ENCODE measurements at regions not wholly inside any gene's neighbourhood (a gene's known extent, or its start where the extent isn't known, plus 50 kb on each side); places are given as distances from the start of the nearest gene placed in this dataset.
"Not testable (repeated sequence)": the region's sequence is repeated elsewhere in the genome, so short reads cannot be mapped to it uniquely, and the experiment has no call there.

DNA sequence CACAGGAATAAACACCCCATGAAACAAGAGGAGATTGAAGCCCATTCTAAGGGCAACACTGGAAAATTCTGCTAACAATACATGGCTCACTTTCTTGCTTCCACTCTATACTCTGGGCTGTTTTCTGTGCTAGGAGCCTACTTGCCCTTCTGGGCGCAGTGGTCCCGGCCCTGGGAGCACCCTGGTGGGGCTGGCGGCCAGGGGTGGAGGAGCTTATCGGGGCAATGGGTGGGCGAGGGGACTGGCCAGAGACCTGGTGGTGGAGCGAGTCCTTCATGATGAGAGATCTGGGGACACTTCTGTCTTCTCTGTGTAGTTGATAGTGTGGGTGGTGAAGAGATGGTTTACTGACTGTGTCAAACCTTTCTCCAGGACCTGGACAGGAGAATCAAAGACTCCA, 1128.5 kb downstream of the TBL1XR1 start:
- no peak for DNase-seq (ENCODE audit: low spot score)

DNA sequence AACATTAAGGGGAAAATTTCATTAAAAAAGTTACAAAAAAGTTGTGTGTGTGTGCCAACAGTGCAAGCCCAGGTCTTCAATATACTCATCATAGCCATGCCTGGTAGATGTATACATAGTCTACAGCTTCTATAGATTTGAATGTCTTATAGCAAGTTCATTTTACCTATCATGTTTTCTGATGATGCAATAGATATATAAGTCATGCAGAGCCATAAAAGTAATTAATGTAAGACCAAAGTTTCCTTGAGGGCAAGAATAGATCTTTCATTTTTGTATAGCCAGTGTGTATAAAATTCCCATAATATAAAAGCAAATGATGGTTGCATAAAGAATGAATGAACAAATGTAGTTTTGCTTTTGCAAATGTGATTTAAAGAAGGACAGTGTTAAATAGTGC, 1138.4 kb downstream of the TBL1XR1 start:
- DNase-seq (ENCODE audit: low spot score): no peak

DNA sequence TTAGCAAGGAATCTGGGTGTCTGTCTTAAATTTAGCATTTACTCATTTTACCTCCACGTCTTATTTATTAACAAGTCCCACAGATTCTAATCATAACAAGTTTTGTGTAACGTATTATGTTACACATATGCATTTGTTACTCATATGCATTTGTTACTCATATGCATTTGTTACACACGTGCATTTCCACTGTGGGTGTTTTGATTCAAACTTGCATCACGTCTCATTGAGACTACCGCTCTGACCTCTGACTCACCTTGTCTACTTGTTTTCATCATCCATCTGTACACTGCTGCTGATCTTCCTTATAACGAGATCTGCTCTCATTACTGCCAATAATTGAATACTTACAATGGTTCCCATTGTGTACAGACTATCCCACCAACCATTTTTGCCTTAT, 1141.4 kb downstream of the TBL1XR1 start:
- DNase-seq (ENCODE audit: low spot score): no peak

DNA sequence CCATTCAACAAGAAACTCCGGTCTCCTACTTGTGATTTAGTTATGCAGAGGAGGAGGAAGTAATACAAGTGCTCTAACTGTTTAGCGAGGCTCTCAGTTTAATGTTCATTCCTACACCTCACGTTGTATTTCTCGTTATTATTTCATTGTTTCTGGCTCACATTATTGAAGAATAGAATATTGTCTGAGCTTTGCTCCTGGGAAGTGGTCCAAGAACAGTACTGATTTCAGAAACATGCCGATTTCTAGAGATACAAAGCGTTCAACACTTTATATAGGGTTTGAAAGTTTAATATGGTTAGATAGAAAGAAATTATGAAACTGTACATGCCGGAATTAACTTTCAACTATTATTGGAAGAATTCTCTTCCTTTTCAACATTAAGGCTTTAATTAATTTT, 1145.5 kb downstream of the TBL1XR1 start:
- DNase-seq (ENCODE audit: low spot score): no peak

DNA sequence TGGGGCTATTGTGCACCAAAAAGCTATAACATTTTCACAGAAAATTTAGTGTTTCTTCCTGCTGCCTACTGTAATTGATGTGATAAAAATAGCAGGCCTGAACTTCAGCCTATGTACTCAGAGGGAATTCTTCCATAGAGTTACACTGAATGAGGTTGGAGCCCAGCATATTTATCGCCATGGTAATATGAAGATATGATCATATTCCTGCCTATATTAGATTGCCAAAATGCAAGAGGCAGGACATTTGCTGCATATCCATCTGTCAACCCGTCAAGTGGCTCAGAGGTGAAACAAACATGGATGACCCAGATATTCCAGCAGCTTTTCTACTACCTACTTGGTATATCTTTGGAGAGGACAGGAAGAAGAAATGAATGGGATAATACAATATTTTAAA, 1150.6 kb downstream of the TBL1XR1 start:
- DNase-seq (ENCODE audit: low spot score): no peak

DNA sequence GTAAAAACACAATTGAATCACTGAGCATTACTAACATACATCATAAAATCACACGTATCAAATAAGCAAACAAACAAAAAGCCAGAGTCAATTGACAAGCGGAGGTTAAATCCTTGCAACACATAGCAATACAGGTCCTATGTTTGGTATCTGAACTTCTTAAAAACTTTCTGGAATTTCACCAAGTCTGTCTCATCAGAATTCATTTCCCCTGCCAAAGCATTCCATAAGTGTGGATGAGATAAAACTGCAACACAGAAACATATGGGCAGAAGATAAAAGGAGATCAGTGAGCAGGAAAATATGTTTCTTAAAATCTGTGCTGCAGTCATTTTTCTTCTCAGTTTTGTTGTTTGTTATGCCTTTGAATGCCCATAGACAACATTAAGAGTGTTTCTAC, 1155.5 kb downstream of the TBL1XR1 start:
- DNase-seq (ENCODE audit: low spot score): no peak

DNA sequence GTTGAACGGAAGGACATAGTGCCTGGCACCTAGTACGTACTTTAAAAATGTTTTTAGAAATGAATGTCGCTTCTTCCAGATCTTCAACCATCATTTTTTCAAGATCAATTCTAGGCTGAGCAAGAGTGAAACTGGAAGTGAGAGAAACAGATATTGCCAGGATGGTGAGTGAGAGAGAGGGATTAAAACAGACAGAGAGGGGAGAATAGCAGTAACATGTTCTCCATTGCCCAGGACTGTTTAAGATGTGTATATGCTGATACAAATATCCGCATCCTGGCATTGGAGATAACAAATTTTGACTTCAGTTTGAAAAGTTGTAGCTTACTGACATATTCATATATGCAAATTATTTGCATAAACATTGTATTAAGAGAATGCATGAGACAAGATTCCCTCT, 1156.1 kb downstream of the TBL1XR1 start:
- no peak for DNase-seq (ENCODE audit: low spot score)

DNA sequence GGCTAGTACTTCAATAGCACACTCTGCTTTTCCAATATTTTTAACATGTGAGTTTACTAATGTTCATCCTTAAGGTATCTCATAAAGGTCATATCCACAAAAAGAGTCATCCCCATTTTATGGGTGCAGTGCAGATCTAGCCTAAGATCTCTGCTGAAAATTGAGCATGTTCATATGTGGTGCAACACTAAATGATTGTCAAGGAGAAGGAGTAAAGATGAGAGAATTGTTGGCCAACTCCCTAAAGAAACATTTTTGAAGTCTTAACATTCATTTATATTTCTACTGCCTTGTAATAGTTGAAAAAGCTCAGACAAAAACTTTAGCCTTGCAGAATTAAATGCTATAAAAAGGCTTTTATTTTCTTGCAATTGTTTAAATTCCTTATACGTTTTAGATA, 1159.6 kb downstream of the TBL1XR1 start:
- DNase-seq (ENCODE audit: low spot score): no peak

DNA sequence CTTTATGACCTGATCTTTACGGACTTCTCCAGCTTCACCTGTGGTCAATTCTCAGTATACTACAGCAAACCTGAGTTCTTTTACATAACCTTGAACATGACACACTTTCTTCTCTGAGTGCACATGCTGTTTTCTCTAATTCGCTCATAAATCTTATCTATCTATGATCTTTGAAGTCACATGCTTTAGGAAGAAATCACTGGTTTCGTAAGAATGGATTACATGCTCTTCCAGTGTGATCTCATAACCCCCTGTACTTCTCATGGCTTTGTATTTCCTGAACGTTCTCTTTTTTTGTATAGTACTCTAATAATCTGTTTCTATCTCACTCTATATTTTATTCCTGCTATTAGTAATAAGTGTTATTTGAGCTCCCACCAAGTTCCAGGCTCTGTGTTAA, 1165.2 kb downstream of the TBL1XR1 start:
- no peak for DNase-seq (ENCODE audit: low spot score)

DNA sequence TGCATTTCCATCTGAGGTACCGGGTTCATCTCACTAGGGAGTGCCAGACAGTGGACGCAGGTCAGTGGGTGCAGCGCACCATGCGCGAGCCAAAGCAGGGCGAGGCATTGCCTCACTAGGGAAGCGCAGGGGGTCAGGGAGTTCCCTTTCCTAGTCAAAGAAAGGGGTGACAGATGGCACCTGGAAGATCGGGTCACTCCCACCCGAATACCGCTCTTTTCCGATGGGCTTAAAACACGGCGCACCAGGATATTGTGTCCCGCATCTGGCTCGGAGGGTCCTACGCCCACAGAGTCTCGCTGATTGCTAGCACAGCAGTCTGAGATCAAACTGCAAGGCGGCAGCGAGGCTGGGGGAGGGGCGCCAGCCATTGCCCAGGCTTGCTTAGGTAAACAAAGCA, 1157.1 kb downstream of the NAALADL2 start:
- DNase-seq (ENCODE audit: low spot score): not testable (repeated sequence)

DNA sequence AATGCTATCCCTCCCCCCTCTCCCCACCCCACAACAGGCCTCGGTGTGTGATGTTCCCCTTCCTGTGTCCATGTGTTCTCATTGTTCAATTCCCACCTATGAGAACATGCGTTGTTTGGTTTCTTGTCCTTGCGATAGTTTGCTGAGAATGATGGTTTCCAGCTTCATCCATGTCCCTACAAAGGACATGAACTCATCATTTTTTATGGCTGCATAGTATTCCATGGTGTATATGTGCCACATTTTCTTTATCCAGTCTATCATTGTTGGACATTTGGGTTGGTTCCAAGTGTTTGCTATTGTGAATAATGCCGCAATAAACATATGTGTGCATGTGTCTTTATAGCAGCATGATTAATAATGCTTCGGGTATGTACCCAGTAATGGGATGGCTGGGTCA, 1156.1 kb downstream of the NAALADL2 start:
- DNase-seq (ENCODE audit: low spot score): not testable (repeated sequence)

DNA sequence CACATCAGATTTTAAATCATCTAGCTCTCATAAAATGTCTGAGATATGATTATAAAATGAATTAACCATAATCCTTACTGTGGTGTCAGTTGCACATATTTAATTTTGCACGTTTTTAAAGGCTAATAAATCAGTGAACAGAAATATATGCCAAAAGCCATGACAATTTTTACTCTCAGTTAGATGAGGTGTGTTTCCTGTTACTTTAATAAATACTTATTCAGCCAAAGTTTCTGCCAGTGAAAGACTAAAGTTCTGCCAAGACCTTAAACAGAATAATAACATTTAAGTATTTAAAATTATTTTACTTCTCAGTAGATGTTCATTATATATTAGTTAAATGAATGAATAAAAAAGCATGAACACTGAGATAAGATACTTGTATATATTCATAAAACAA, 1150.1 kb downstream of the NAALADL2 start:
- no peak for DNase-seq (ENCODE audit: low spot score)

DNA sequence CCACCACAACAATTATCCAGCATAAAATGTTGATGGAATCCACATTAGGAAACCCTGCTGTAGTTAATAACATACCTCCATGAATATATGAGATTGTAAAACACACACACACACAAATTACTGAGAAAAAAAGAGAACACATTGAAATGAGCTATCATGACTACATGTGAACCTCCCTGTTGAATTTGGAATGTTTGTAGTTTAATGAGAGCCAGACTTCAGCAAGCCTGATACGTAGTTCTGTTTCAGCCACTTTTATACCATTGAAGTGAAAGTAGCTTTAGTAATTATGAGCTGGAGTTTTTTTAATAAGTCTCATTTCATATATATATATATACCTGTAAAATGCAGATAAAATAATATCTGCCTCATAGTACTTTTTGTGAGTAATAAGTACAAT, 1146.4 kb downstream of the NAALADL2 start:
- DNase-seq (ENCODE audit: low spot score): no peak

DNA sequence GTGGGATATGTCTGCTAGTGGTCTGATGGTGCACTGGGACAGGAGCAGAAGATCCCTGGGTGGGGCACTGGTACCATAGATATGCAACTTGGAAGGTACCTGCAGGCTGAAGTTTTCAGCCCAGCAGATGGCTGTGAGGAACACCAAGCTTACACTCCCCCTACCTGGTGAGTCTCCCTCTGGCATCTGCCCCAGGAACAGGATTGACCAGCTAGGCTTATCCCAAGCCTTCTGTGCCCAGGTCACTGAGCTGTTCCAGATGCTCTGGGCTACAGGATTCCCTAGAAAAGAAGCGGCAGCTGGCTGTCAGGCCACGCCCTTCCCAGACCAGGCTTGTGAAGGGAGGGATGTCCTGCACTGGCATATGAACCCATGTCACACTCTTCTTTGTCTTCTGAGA, 1130.0 kb downstream of the NAALADL2 start:
- no peak for DNase-seq (ENCODE audit: low spot score)

DNA sequence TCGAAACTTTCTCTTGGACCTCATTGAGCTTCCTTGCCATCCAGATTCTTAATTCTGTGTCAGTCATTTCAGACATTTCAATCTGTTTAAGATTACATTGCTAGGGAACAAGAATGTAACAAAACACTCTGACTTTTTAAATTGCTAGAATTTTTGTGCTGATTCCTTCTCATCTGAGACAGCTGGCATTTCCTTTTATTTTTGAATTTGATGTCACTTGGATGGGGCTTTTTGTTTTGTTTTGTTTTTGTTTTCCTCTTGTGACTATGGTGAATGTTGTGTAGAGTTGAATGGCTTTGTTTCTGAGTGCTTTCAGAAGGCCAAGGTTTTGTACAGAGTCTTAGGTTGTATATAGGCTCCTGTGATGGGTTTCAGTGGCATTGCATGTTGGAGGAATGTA, 1129.3 kb downstream of the NAALADL2 start:
- no peak for DNase-seq (ENCODE audit: low spot score)

DNA sequence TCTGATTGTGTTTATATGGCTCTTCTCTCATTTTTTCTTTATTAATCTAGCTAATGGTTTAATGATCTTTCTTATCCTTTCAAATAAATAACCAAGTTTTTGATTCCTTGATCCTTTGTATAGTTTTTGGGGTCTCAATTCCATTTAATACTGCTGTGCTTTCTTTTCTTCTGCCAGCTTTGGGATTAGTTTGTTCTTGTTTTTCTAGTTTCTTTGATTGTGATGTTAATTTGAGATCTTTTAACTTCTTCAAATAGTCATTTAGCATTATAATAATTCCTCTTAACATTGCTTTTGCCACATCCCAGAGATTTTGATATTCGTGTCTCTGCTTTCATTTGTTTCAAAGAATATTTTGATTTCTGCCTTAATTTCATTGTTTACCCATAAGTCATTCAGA, 1126.6 kb downstream of the NAALADL2 start:
- DNase-seq (ENCODE audit: low spot score): no peak

DNA sequence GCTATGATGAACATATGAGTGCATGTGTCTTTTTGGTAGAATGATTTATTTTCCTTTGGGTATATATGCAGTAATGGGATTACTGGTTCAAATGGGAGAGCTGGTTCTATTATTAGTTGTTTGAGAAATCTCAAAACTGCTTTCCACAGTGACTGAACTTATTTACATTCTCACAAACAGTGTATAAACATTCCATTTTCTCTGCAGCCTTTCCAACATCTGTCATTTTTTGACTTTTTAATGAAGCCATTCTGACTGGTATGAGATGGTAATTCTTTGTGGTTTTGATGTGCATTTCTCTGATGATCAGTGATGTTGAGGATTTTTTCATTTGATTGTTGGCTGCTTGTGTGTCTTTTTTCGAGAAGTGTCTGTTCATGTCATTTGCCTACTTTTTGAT, 1124.2 kb downstream of the NAALADL2 start:
- DNase-seq (ENCODE audit: low spot score): no peak

DNA sequence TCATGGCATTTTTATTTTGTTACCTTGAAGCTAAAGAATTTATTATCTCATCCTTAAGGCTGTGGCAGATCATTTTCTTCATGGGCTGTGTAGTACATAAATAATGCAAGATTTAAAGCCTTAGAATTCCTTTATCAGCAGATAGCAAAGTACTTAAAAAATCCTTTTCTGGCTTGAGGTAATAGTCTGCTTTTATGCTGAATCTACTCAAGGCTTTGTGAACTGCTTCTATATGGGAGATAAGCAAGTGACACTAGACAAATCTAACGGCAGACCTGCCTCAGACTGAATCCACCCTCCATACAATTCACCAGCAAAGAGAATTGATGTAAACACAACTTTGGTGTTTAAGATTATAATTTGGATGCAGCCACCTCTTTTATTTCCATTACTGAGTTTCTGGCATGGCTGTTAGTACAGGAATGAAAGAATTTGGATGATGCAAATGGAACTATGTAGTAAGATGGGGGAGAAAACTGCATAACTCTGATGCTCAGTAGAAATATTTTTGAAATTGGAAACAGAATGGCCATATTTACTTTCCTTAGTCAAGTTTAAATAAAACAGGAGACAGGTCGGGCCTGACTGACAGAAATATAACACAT, 1121.5 kb downstream of the NAALADL2 start:
- DNase-seq (ENCODE audit: low spot score): no peak

DNA sequence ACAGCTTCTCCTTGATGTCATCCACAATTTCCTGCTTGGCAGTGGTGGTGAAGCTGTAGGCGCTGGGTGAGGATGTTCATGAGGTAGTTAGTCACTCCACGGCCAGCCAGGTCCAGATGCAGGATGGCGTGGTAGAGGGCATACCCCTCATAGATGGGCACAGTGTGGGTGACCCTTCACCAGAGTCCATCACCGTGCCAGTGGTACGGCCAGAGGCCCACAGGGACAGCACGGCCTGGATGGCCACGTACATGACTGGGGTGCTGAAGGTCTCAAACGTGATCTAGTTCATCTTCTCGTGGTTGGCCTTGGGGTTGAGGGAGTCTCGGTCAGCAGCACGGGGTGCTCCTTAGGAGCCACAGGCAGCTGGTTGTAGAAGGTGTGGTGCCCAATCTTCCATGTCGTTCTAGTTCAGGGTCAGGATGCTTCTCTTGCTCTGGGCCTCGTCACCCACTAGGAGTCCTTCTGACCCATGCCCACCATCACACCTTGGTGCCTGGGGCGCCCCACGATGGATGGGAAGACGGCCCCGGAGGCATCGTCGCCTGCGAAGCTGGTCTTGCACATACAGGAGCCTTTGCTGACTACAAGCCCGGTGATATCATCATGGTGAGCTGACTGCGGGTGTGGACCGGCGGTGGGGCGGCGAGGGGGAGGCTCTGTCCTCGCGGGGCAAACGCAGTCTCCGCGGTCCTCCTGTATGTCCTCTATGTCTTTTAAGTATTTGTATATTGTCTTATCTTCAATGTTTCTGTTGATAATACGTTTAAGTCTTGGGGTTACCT, 1119.0 kb downstream of the NAALADL2 start:
- no peak for DNase-seq (ENCODE audit: low spot score)

DNA sequence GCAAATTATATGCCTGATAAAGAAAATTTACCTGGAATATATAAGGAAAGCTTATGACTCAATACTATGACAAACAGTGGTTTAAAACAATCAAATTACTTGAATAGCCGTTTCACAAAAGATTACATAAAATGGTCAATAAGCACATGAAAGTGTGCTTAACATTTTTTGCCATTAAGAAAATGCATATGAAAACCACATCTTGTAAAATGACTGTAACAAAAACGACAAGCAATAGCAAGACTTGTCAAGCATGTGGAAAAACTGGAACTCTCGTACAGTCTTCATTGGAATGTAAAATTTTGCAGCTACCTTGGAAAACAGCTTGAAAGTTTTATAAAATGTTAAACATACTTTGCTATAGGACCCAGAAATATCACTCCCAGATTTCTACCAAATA, 1110.3 kb downstream of the NAALADL2 start:
- DNase-seq (ENCODE audit: low spot score): no peak

DNA sequence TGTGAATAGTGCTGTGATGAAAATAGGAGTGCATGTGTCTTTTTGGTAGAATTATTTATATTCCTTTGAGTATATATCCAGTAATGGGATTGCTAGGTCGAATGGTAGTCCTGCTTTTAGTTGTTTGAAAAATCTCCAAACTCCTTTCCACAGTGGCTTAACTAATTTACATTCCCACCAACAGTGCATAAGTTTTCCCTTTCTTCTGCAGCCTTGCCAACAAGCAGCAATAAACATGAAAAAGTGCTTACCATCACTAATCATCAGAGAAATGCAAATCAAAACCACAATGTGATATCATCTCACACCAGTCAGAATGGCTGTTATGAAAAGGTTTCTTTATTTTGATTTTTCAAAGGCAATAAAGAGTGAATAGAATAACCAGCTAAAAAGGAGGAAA, 1105.9 kb downstream of the NAALADL2 start:
- DNase-seq (ENCODE audit: low spot score): no peak

DNA sequence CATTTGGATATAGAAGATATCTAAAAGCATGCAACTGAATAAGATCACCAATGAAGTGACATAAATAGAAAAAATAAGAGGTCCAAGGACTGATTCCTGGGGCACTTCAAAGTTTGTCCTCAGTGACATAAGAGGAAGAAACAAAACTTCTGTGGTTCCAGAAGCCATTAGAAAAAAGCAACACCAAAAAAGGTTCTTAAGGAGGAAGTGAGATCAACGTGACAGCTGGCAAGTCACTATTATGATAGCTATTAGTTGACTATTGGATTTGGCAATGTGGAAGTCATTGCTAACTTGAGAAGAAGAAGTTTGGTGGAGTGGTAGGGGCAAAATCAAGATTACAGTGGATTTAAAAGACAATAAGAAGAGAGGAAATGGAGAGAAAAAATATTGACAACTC, 1098.3 kb downstream of the NAALADL2 start:
- DNase-seq (ENCODE audit: low spot score): no peak

DNA sequence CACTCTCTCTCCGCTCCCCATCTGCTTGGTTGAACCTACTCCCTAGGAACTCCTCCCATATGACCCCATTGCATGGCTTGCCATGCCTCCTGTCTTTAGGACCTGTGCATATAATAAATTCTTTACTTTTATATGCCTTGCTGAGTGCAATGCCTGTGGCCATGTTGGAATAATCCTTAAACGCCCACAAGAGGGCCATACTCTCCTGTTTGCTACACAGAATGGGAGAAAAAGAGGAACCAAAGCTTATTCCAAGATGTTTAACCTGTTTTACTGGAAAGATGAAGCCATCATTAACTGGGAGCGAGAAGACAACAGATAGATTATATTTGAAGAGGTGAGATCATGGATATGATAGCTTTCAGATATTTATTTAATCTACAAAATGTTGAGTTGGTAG, 1097.8 kb downstream of the NAALADL2 start:
- peak; percentile 38 for DNase-seq (ENCODE audit: low spot score)

DNA sequence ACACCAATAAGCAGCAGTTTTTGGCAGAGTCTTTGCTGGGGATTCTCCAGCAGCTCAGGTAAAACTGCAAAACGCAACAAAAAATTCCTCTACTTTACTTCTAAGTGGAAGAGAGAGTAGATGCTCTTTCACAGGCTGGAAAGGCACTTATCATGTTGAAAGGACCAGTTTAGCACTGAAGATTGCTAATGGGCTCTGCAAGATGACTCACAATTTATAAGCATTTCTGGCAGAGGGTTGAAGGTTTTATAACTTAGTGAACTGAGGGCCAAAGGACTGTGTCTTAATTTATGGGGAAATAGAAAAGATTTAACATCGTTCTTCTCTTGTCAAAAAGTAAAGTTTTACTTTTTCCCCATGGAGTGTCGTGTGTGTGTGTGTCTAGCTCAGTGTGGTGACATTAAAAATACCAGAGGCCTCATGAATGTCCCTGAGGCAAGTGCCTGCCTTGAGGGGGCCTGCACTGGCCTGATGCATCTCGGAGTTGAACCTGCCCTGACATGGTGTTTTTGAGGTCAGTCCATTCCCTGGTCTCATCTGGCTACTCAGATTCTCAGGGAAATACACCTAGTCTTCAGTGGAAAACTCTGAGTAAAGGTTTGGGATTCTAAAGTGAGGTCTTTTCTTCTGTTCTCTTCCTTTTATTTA, 1092.0 kb downstream of the NAALADL2 start:
- no peak for DNase-seq (ENCODE audit: low spot score)

All from COLO829 (cell line).